ENCODE measurements at regions not wholly inside any gene's neighbourhood (a gene's known extent, or its start where the extent isn't known, plus 50 kb on each side); places are given as distances from the start of the nearest gene placed in this dataset.

DNA sequence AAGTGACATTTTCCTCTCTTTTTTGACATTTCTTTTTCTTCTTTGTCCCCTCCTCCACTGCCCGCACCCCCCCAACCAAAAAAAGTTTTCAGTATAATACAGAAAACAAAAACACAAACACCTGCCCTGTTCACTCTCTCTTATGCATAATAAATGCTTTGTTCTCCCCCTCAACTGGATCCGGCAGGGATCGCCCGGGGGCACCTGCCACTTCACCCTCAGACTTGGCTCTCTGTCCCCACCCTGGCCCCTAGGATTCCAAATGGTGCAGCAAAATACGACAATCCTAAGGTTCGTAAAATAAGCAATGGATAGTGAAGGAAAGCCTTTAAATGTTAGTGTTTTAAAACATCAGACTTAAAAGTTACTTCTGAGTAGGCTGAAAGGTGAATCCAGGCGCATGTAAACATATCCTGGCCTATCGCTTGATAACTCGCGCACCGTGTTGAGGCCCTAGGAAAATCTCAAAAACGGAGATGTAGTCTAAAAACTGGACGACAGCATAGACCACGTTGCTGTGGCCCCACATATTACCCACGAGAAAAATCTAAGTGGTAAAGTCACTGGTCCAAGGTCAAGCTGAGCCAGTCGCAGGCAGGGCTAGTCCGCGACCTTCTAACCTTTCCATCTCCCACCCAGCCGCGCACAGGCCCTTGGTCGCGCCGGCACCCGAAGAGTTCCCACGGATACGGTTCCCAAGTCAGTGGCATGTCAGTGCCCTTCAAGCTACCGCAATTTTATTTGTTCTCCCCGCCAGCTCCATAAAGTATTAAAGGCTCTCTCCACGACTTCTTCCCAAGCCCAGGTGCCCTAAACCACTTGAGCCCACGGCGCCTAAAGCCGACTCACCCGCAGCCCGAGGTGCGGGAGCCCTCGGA is 130.8 kb downstream of the OGFRL1 start:
- ATAC-seq (no peak), DNase-seq (peak in 3 of 4 donors; percentile 11 to 29 (median 22))
- TF ChIP-seq POLR2A (IDR thresholded peaks at IDR 0.05): no peak
- TF ChIP-seq CTCF (IDR thresholded peaks at IDR 0.05): no peak
- 7 to 13% methylated on average over 33 to 36 of the region's 36 CpGs for WGBS, 2 donors
- no peaks in the 10 kb centered on the region for H3K9me3 ChIP-seq
- H3K27ac ChIP-seq: peak overlapping the region; percentile 94 to 95 (median 95)
- H3K27me3 ChIP-seq: no peaks in the 10 kb centered on the region
- peaks cover 14% of the 10 kb centered on the region for H3K4me1 ChIP-seq
- intact Hi-C loops (cut with DNase I): no loop called here
- H3K36me3 ChIP-seq (replicated peaks in 1 of 2; ENCODE audit: insufficient read depth in 1 of 2, low read depth in 2 of 2): peaks cover 4 to 8% of the 10 kb centered on the region in 2 donors
- H3K4me3 ChIP-seq: peak overlapping the region; percentile 41 to 89

DNA sequence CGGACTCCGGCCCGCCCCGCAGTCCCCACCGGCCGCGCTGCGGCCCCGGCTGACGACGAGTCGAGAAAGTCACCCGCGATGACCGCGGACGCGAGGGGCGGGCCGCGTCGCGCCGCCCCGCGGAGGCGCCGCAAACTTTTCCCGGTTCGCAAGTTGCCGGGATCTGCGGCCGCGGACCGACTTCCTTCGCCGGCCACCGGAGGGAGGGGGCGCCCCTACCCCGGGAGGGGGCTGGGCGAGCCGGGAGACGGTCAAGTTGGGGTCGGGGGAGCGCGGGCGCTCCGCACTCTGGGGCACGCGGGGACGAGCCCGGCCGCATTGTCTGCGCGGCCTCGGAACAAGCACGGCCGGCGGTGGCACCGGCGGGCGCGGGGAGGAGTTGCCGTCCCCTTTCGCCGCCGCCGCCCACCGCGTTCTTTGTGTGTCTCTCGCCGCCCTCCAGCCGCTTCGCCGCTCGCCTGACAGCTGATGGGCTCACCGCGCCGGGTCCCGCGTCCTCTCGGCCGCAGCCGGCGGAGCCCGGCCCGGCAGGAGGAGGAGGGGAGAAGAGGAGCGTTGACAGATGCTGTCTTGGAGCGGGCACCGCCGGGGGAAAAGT is 131.6 kb downstream of the OGFRL1 start:
- 0 to 2% methylated on average over 6 to 90 of the region's 91 CpGs for WGBS, 2 donors
- no peaks in the 10 kb centered on the region for H3K9me3 ChIP-seq
- peak; percentile 42 to 71 (median 56) for DNase-seq
- peak overlapping the region; percentile 94 to 95 (median 95) for H3K27ac ChIP-seq
- H3K27me3 ChIP-seq: no peaks in the 10 kb centered on the region
- H3K4me3 ChIP-seq: peak overlapping the region; percentile 41 to 89
- H3K4me1 ChIP-seq: peaks cover 14% of the 10 kb centered on the region
- TF ChIP-seq CTCF (IDR thresholded peaks at IDR 0.05) (peak in 6 of 7 experiments; percentile 20 to 51 (median 27)), POLR2A (IDR thresholded peaks at IDR 0.05) (no peak)
- peaks cover 4 to 8% of the 10 kb centered on the region in 2 donors for H3K36me3 ChIP-seq (replicated peaks in 1 of 2; ENCODE audit: insufficient read depth in 1 of 2, low read depth in 2 of 2)
- intact Hi-C loops (cut with DNase I): no loop called here
- ATAC-seq: peak; percentile 57

DNA sequence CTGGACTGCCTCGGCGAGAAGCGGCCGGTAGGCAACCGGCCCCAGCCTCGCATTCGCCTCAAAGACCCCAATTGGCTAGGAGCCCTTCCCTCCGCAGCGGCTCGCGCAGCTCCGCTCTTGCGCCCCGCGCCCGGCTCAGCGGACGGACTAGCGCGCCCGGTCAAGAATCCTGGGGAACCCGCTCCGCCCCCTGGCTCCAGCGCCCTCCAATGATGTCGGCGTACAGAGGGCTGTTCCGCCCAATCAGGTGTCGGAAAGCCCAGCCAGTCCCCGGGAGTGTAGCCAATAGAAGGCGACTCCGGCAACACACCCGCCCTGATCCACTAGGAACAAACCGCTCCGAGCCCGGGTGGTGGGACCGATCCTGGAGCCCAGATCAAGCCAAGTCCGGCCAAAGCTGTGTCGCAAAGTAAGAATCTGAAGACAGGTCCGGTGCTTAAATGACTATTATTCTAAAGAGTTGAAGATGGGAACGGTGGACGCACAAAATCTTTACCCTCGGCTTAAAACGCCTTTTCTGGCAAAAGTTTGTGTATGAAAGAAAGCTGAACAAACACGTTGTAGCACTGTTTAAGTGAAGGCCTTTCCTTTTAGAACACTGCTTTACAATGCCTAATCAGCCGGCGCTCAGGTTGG is 132.2 kb downstream of the OGFRL1 start:
- ATAC-seq (peak; percentile 98), DNase-seq (peak; percentile 96 to 98 (median 98))
- intact Hi-C loops (cut with DNase I): no loop called here
- H3K4me1 ChIP-seq: peaks cover 14% of the 10 kb centered on the region
- peak overlapping the region; percentile 41 to 89 for H3K4me3 ChIP-seq
- H3K27ac ChIP-seq: peak overlapping the region; percentile 94 to 95 (median 95)
- peak in 2 of 7 experiments; percentile 23 to 34 for TF ChIP-seq CTCF (IDR thresholded peaks at IDR 0.05)
- peak; percentile 90 to 97 (median 97) for TF ChIP-seq POLR2A (IDR thresholded peaks at IDR 0.05)
- H3K36me3 ChIP-seq (replicated peaks in 1 of 2; ENCODE audit: insufficient read depth in 1 of 2, low read depth in 2 of 2): peaks cover 0 to 5% of the 10 kb centered on the region in 2 donors
- WGBS, 2 donors: 1 to 3% methylated on average over 15 to 46 of the region's 46 CpGs
- H3K9me3 ChIP-seq: no peaks in the 10 kb centered on the region
- no peaks in the 10 kb centered on the region for H3K27me3 ChIP-seq

- ATAC-seq (no peak), DNase-seq (no peak)
- Histone ChIP-seq H3K27me3 (no peaks in the 10 kb centered on the region), H3K27ac (peak overlapping the region in 3 of 4 donors; percentile 95), H3K4me3 (no peak overlapping the region), H3K36me3 (replicated peaks in 1 of 2; ENCODE audit: insufficient read depth in 1 of 2, low read depth in 2 of 2) (no peaks in the 10 kb centered on the region), H3K4me1 (peaks cover 14% of the 10 kb centered on the region), H3K9me3 (no peaks in the 10 kb centered on the region)
- TF ChIP-seq CTCF (IDR thresholded peaks at IDR 0.05): no peak
- no peak for TF ChIP-seq POLR2A (IDR thresholded peaks at IDR 0.05)
- intact Hi-C loops (cut with DNase I): no loop called here
- WGBS, 2 donors: 71 to 75% methylated on average over 4 of the region's 4 CpGs
These were observed 133.0 kb downstream of the OGFRL1 start for GRCh38 chr6:71421611-71422010.
